DOHH2 (cell line): ENCODE measurements at regions not wholly inside any gene's neighbourhood (a gene's known extent, or its start where the extent isn't known, plus 50 kb on each side); places are given as distances from the start of the nearest gene placed in this dataset.
"Not testable (repeated sequence)": the region's sequence is repeated elsewhere in the genome, so short reads cannot be mapped to it uniquely, and the experiment has no call there.

Source experiments
- H3F3A ChIP-seq: fragments of 200-600 bp; sonication (generic), shearing (Covaris generic); 2 replicates; pipeline ENCODE4 v1.6.0; 2016; ENCODE audit warnings: antibody characterized with exemption, mild to moderate bottlenecking; ENCODE audit not compliant: control insufficient read depth, insufficient read depth
- H3K27ac ChIP-seq: fragments of 200-600 bp; sonication (generic); 2 replicates; pipeline ENCODE4 v1.5.1; 2014; ENCODE audit warnings: low read depth, mild to moderate bottlenecking, low read length, moderate library complexity
- H3K27me3 ChIP-seq: fragments of 200-600 bp; sonication (generic); 2 replicates; pipeline ENCODE4 v1.6.1; 2014; ENCODE audit warnings: mild to moderate bottlenecking, low read length, mixed read lengths; ENCODE audit not compliant: control insufficient read depth
- H3K36me3 ChIP-seq: fragments of 200-600 bp; sonication (generic); 2 replicates; pipeline ENCODE4 v1.6.1; 2014; ENCODE audit warnings: mild to moderate bottlenecking, low read length, moderate library complexity, mixed read lengths; ENCODE audit not compliant: control insufficient read depth
- H3K4me1 ChIP-seq: fragments of 200-600 bp; sonication (generic); 2 replicates; pipeline ENCODE4 v1.6.1; 2014; ENCODE audit warnings: mild to moderate bottlenecking, low read length, mixed read lengths; ENCODE audit not compliant: control insufficient read depth
- H3K4me2 ChIP-seq: fragments of 200-600 bp; sonication (generic); 2 replicates; pipeline ENCODE4 v1.6.0; 2014; ENCODE audit warnings: mild to moderate bottlenecking, low read length, moderate library complexity
- H3K4me3 ChIP-seq: fragments of 200-600 bp; sonication (generic); 2 replicates; pipeline ENCODE4 v1.5.1; 2014; ENCODE audit warnings: mild to moderate bottlenecking, low read length, mixed read lengths
- H3K79me2 ChIP-seq: fragments of 200-600 bp; sonication (generic); 2 replicates; pipeline ENCODE4 v1.6.1; 2014; ENCODE audit warnings: mild to moderate bottlenecking, low read length, mixed read lengths; ENCODE audit not compliant: control insufficient read depth
- H3K9me2 ChIP-seq: fragments of 200-600 bp; sonication (generic); replicated peaks from 2 replicates; pipeline ENCODE4 v1.6.1; 2014; ENCODE audit warnings: mild to moderate bottlenecking, low read length, mixed read lengths; ENCODE audit not compliant: control insufficient read depth
- H3K9me3 ChIP-seq: fragments of 200-600 bp; sonication (generic); 2 replicates; pipeline ENCODE4 v1.6.1; 2014; ENCODE audit warnings: antibody characterized with exemption, low read length, mixed read lengths; ENCODE audit not compliant: control insufficient read depth, insufficient read depth
- H4K20me1 ChIP-seq: fragments of 200-600 bp; sonication (generic); 2 replicates; pipeline ENCODE4 v1.6.0; 2014; ENCODE audit warnings: low read depth, mild to moderate bottlenecking, antibody characterized with exemption, low read length, moderate library complexity; ENCODE audit not compliant: control insufficient read depth, insufficient read depth
- EZH2phosphoT487 ChIP-seq: fragments of 200-600 bp; sonication (generic); IDR thresholded peaks from 2 replicates; pipeline ENCODE4 v1.6.1; 2017; ENCODE audit warnings: borderline replicate concordance, mild to moderate bottlenecking, antibody characterized with exemption, low read length, moderate library complexity, mixed read lengths
- TF ChIP-seq, protein P1 (sequence below): fragments of 200-600 bp; sonication (generic); IDR thresholded peaks from one replicate; pipeline ENCODE4 v1.5.1; 2014; ENCODE audit warnings: antibody characterized with exemption, mild to moderate bottlenecking, low read depth, low read length; ENCODE audit not compliant: poor library complexity, severe bottlenecking

DNA sequence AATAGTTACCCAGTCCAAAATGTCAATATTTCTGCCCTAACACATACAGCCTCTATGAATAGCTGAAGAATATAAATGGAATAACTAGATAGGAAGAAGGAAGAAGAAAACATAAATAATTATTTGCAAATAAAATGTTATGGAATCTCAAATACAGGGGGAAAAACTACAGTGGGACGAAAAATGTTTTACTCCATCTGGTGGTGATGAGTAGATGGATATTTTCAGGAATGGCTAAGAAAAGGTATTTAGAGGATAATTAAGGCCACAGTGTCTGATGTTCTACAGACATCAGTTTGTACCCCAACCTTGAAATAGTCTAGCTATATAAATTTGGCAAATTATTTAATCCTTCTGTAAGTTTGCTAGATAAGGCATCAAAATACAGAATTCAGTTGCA, 178.1 kb upstream of the FSHR start:
- Histone ChIP-seq H3K4me3 (no peak overlapping the region), H3K36me3 (no peaks in the 10 kb centered on the region), H3K4me1 (no peaks in the 10 kb centered on the region), H4K20me1 (no peaks in the 10 kb centered on the region), H3K4me2 (no peak overlapping the region), H3K9me3 (no peaks in the 10 kb centered on the region), H3K9me2 (no peaks in the 10 kb centered on the region), H3F3A (no peaks in the 10 kb centered on the region), H3K27ac (no peak overlapping the region), H3K27me3 (no peaks in the 10 kb centered on the region), H3K79me2 (no peaks in the 10 kb centered on the region)
- no peak for TF ChIP-seq EZH2phosphoT487
- TF ChIP-seq, protein P1, sequence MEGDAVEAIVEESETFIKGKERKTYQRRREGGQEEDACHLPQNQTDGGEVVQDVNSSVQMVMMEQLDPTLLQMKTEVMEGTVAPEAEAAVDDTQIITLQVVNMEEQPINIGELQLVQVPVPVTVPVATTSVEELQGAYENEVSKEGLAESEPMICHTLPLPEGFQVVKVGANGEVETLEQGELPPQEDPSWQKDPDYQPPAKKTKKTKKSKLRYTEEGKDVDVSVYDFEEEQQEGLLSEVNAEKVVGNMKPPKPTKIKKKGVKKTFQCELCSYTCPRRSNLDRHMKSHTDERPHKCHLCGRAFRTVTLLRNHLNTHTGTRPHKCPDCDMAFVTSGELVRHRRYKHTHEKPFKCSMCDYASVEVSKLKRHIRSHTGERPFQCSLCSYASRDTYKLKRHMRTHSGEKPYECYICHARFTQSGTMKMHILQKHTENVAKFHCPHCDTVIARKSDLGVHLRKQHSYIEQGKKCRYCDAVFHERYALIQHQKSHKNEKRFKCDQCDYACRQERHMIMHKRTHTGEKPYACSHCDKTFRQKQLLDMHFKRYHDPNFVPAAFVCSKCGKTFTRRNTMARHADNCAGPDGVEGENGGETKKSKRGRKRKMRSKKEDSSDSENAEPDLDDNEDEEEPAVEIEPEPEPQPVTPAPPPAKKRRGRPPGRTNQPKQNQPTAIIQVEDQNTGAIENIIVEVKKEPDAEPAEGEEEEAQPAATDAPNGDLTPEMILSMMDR, result no peak

DNA sequence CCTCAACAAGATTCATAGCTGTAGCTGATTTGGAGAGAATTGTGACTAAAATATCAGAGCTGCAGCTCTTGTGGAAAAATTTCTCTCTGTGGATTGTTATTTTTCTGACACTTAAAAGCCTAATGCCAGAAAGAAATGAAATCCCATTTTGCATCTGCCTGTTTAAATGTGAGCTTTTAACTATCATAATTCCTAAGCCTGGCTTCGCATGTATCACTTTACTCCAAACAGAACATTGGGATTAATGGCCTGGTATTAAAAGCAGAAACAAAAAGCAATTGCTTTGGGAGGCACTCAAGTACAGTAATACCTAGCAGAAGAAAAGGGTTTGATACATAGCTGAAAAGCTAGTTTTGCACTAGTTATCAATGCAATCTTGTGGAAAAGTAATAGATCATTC, 164.2 kb upstream of the FSHR start:
- H3K9me3 ChIP-seq, result no peaks in the 10 kb centered on the region
- no peaks in the 10 kb centered on the region for H3K4me1 ChIP-seq
- TF ChIP-seq EZH2phosphoT487, result no peak
- TF ChIP-seq, protein P1, result no peak
- no peaks in the 10 kb centered on the region for H3F3A ChIP-seq
- no peak overlapping the region for H3K4me3 ChIP-seq
- no peaks in the 10 kb centered on the region for H3K9me2 ChIP-seq
- H3K27ac ChIP-seq, result no peak overlapping the region
- H3K79me2 ChIP-seq, result no peaks in the 10 kb centered on the region
- H3K27me3 ChIP-seq, result no peaks in the 10 kb centered on the region
- H3K36me3 ChIP-seq, result no peaks in the 10 kb centered on the region
- H3K4me2 ChIP-seq, result no peak overlapping the region
- no peaks in the 10 kb centered on the region for H4K20me1 ChIP-seq

DNA sequence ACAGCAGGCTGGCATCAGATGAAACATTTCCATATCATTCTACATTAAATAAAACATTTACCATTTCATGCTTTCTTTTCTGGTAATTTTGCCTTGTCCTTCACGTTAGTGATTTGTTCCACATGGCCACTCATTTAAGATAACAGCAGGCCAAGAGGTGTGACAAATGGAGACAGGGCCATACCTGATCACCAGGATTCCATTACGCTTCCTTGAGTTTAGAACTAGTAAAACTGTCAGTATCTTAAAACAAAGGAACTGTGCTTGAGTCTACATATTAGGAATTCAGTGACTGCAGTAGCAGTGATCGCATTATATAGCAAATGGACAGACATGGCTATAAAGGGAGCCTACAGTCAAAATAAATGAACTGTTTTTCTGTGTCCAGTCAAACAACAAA, 155.1 kb upstream of the FSHR start:
- Histone ChIP-seq H3K4me3 (no peak overlapping the region), H3K9me2 (no peaks in the 10 kb centered on the region), H3K4me2 (no peak overlapping the region), H3F3A (no peaks in the 10 kb centered on the region), H3K27me3 (no peaks in the 10 kb centered on the region), H4K20me1 (no peaks in the 10 kb centered on the region), H3K9me3 (no peaks in the 10 kb centered on the region), H3K4me1 (no peaks in the 10 kb centered on the region), H3K79me2 (no peaks in the 10 kb centered on the region), H3K27ac (no peak overlapping the region), H3K36me3 (no peaks in the 10 kb centered on the region)
- TF ChIP-seq, protein P1, result no peak
- TF ChIP-seq EZH2phosphoT487, result no peak

DNA sequence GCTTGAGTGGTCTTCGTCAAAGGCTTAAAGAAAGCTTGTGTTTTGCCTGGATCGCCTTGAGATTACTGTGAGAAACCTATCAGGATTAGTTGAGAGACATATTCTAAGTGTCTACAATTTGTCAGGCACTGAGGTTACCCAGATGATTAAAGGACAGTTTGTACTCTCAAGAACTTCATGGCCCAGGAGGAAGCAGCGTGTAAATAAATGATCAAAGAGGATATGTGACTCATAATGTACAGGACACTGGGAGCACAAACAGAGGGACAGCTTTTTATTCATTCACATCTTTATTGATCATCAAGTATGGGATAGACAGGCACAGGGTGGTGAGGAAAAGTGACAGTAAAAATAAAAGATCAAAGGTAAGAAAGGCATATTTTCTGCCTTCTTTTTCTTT, 152.6 kb upstream of the FSHR start:
- Histone ChIP-seq H3K27me3 (no peaks in the 10 kb centered on the region), H3K9me3 (no peaks in the 10 kb centered on the region), H3K4me1 (no peaks in the 10 kb centered on the region), H3K4me2 (no peak overlapping the region), H3K4me3 (no peak overlapping the region), H3K9me2 (no peaks in the 10 kb centered on the region), H3F3A (no peaks in the 10 kb centered on the region), H3K36me3 (no peaks in the 10 kb centered on the region), H3K79me2 (no peaks in the 10 kb centered on the region), H3K27ac (no peak overlapping the region), H4K20me1 (no peaks in the 10 kb centered on the region)
- TF ChIP-seq EZH2phosphoT487, result no peak
- TF ChIP-seq, protein P1, result no peak

DNA sequence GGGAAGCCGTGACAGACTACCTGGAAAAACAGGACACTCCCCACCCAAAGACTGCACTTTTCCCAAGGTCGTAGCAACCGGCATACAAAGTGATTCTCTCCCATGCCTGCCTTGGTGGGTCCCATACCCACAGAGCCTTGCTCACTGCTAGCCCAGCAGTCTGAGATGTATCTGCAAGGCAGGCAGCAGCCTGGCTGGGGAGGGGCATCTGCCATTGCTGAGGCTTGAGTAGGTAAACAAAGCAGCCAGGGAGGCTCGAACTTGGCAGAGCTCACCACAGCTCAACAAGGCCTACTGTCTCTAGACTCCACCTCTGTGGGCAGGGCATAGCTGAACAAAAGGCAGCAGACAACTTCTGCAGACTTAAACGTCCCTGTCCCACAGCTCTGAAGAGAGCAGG, 144.4 kb upstream of the FSHR start:
- not testable (repeated sequence) for H3K4me3 ChIP-seq, H3K79me2 ChIP-seq, H4K20me1 ChIP-seq, H3K27me3 ChIP-seq, H3K4me2 ChIP-seq, H3K4me1 ChIP-seq, H3K9me2 ChIP-seq, H3F3A ChIP-seq, H3K36me3 ChIP-seq, H3K27ac ChIP-seq, H3K9me3 ChIP-seq
